HEK293 (cell line): ENCODE measurements at regions not wholly inside any gene's neighbourhood (a gene's known extent, or its start where the extent isn't known, plus 50 kb on each side); places are given as distances from the start of the nearest gene placed in this dataset.

ENCODE experiments used
- BCL11A ChIP-seq: fragments of 450-650 bp; formaldehyde crosslinking; IDR thresholded peaks from 2 replicates; pipeline ENCODE4 v1.5.1; 2016; ENCODE audit warnings: low read depth, missing biosample characterization, missing genetic modification characterization
- FEZF1 ChIP-seq: fragments of 450-650 bp; formaldehyde crosslinking; IDR thresholded peaks from 2 replicates; pipeline ENCODE4 v1.5.1; 2016; ENCODE audit warnings: missing biosample characterization, missing genetic modification characterization
- HOXC10 ChIP-seq: sonication (generic); formaldehyde crosslinking; IDR thresholded peaks from 2 replicates; pipeline ENCODE4 v1.8.1; 2023; ENCODE audit warnings: mild to moderate bottlenecking, missing genetic modification reagents
- HOXD13 ChIP-seq: sonication (generic); formaldehyde crosslinking; IDR thresholded peaks from 2 replicates; pipeline ENCODE4 v1.8.0; 2022; ENCODE audit warnings: missing genetic modification reagents, borderline replicate concordance
- IKZF3 ChIP-seq: fragments of 450-650 bp; IDR thresholded peaks from 2 replicates; pipeline ENCODE4 v1.5.0; 2018; ENCODE audit warnings: missing biosample characterization, mild to moderate bottlenecking, missing genetic modification characterization, moderate library complexity
- KLF8 ChIP-seq: fragments of 450-650 bp; formaldehyde crosslinking; IDR thresholded peaks from 2 replicates; pipeline ENCODE4 v1.5.1; 2016; ENCODE audit warnings: missing biosample characterization, missing genetic modification characterization
- MYNN ChIP-seq: fragments of 450-650 bp; formaldehyde crosslinking; IDR thresholded peaks from 2 replicates; pipeline ENCODE4 v1.5.1; 2016; ENCODE audit warnings: missing biosample characterization, missing genetic modification characterization, borderline replicate concordance
- PRDM1 ChIP-seq: fragments of 450-650 bp; formaldehyde crosslinking; IDR thresholded peaks from 2 replicates; pipeline ENCODE4; 2016; ENCODE audit warnings: missing biosample characterization, missing genetic modification characterization
- RBAK ChIP-seq: fragments of 450-650 bp; formaldehyde crosslinking; IDR thresholded peaks from 2 replicates; pipeline ENCODE4 v1.5.1; 2016; ENCODE audit warnings: missing biosample characterization, missing genetic modification characterization
- WT1 ChIP-seq: fragments of 450-650 bp; formaldehyde crosslinking; IDR thresholded peaks from 2 replicates; pipeline ENCODE4 v1.5.1; 2016; ENCODE audit warnings: missing biosample characterization, missing genetic modification characterization
- YY2 ChIP-seq: fragments of 450-650 bp; formaldehyde crosslinking; IDR thresholded peaks from 2 replicates; pipeline ENCODE4 v1.5.1; 2016; ENCODE audit warnings: missing biosample characterization, missing genetic modification characterization
- ZBTB48 ChIP-seq: fragments of 450-650 bp; formaldehyde crosslinking; IDR thresholded peaks from 2 replicates; pipeline ENCODE4 v1.5.1; 2016; ENCODE audit warnings: missing biosample characterization, missing genetic modification characterization
- ZNF133 ChIP-seq: fragments of 450-650 bp; formaldehyde crosslinking; IDR thresholded peaks from 2 replicates; pipeline ENCODE4 v1.5.1; 2016; ENCODE audit warnings: missing biosample characterization, missing genetic modification characterization
- ZNF211 ChIP-seq: fragments of 450-650 bp; formaldehyde crosslinking; IDR thresholded peaks from 2 replicates; pipeline ENCODE4 v1.5.1; 2016; ENCODE audit warnings: low read depth, missing biosample characterization, missing genetic modification characterization
- ZNF354C ChIP-seq: fragments of 450-650 bp; formaldehyde crosslinking; IDR thresholded peaks from 2 replicates; pipeline ENCODE4 v1.5.1; 2016; ENCODE audit warnings: missing biosample characterization, missing genetic modification characterization, low read depth, borderline replicate concordance
- ZNF792 ChIP-seq: fragments of 450-650 bp; formaldehyde crosslinking; IDR thresholded peaks from 2 replicates; pipeline ENCODE4 v1.5.1; 2016; ENCODE audit warnings: missing biosample characterization, missing genetic modification characterization
- ZNF843 ChIP-seq: fragments of 450-650 bp; formaldehyde crosslinking; IDR thresholded peaks from 2 replicates; pipeline ENCODE4 v1.5.1; 2016; ENCODE audit warnings: missing biosample characterization, missing genetic modification characterization
- ZXDB ChIP-seq: fragments of 450-650 bp; formaldehyde crosslinking; IDR thresholded peaks from 2 replicates; pipeline ENCODE4 v1.5.1; 2016; ENCODE audit warnings: missing biosample characterization, missing genetic modification characterization
- TF ChIP-seq, protein P1 (sequence below): fragments of 450-650 bp; formaldehyde crosslinking; IDR thresholded peaks from 2 replicates; pipeline ENCODE4 v1.5.1; 2016; ENCODE audit warnings: missing biosample characterization, missing genetic modification characterization, low read depth
- TF ChIP-seq, protein P2 (sequence below): fragments of 450-650 bp; formaldehyde crosslinking; conservative IDR thresholded peaks from 2 replicates; pipeline ENCODE4 v1.5.1; 2016; ENCODE audit warnings: low read depth, missing biosample characterization, missing genetic modification characterization
- TF ChIP-seq, protein P3 (sequence below): fragments of 450-650 bp; formaldehyde crosslinking; IDR thresholded peaks from 2 replicates; pipeline ENCODE4 v1.5.1; 2016; ENCODE audit warnings: missing biosample characterization, missing genetic modification characterization
- TF ChIP-seq, protein P4 (sequence below): fragments of 450-650 bp; formaldehyde crosslinking; IDR thresholded peaks from 2 replicates; pipeline ENCODE4 v1.5.1; 2016; ENCODE audit warnings: missing biosample characterization, missing genetic modification characterization

GRCh38 chr5:82406205-82406773 is 128.1 kb upstream of the RPS23 start (continued):
- TF ChIP-seq KLF8 (tag by site-specific recombination) (peak; percentile 58; the same call in 1 of the 2 replicates), IKZF3 (peak; percentile 81), ZNF843 (peak; percentile 98), ZNF133 (peak; percentile 42; the same call in 1 of the 2 replicates), BCL11A (tag by site-specific recombination) (peak; percentile 65; the same call in 1 of the 2 replicates), PRDM1 (tag by site-specific recombination) (peak; percentile 34; the same call in 1 of the 2 replicates), FEZF1 (tag by site-specific recombination) (peak; percentile 99), YY2 (tag by site-specific recombination) (no peak), WT1 (tag by site-specific recombination) (peak; percentile 98), HOXC10 (CRISPR knock-in tag) (0 out of 2 replicates have a peak, but pooled peaks have one; percentile 43), ZNF792 (no peak), ZXDB (tag by site-specific recombination) (peak; percentile 96), HOXD13 (CRISPR knock-in tag) (0 out of 2 replicates have a peak, but pooled peaks have one; percentile 41), MYNN (tag by site-specific recombination) (no peak), RBAK (no peak), ZNF354C (tag by site-specific recombination) (no peak), ZNF211 (no peak), ZBTB48 (peak; percentile 65; the same call in 1 of the 2 replicates)
- TF ChIP-seq, protein P1, sequence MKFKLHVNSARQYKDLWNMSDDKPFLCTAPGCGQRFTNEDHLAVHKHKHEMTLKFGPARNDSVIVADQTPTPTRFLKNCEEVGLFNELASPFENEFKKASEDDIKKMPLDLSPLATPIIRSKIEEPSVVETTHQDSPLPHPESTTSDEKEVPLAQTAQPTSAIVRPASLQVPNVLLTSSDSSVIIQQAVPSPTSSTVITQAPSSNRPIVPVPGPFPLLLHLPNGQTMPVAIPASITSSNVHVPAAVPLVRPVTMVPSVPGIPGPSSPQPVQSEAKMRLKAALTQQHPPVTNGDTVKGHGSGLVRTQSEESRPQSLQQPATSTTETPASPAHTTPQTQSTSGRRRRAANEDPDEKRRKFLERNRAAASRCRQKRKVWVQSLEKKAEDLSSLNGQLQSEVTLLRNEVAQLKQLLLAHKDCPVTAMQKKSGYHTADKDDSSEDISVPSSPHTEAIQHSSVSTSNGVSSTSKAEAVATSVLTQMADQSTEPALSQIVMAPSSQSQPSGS (tag by site-specific recombination) = peak; percentile 55
- TF ChIP-seq, protein P2, sequence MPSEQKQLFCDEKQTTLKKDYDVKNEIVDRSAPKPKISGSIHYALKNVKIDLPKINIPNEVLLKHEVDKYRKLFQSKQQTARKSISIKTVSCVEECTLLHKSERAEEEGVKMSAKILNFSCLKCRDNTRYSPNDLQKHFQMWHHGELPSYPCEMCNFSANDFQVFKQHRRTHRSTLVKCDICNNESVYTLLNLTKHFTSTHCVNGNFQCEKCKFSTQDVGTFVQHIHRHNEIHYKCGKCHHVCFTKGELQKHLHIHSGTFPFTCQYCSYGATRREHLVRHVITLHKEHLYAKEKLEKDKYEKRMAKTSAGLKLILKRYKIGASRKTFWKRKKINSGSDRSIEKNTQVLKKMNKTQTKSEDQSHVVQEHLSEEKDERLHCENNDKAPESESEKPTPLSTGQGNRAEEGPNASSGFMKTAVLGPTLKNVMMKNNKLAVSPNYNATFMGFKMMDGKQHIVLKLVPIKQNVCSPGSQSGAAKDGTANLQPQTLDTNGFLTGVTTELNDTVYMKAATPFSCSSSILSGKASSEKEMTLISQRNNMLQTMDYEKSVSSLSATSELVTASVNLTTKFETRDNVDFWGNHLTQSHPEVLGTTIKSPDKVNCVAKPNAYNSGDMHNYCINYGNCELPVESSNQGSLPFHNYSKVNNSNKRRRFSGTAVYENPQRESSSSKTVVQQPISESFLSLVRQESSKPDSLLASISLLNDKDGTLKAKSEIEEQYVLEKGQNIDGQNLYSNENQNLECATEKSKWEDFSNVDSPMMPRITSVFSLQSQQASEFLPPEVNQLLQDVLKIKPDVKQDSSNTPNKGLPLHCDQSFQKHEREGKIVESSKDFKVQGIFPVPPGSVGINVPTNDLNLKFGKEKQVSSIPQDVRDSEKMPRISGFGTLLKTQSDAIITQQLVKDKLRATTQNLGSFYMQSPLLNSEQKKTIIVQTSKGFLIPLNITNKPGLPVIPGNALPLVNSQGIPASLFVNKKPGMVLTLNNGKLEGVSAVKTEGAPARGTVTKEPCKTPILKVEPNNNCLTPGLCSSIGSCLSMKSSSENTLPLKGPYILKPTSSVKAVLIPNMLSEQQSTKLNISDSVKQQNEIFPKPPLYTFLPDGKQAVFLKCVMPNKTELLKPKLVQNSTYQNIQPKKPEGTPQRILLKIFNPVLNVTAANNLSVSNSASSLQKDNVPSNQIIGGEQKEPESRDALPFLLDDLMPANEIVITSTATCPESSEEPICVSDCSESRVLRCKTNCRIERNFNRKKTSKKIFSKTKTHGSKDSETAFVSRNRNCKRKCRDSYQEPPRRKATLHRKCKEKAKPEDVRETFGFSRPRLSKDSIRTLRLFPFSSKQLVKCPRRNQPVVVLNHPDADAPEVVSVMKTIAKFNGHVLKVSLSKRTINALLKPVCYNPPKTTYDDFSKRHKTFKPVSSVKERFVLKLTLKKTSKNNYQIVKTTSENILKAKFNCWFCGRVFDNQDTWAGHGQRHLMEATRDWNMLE (tag by site-specific recombination) = peak; percentile 27; the same call in 1 of the 2 replicates
- TF ChIP-seq, protein P3, sequence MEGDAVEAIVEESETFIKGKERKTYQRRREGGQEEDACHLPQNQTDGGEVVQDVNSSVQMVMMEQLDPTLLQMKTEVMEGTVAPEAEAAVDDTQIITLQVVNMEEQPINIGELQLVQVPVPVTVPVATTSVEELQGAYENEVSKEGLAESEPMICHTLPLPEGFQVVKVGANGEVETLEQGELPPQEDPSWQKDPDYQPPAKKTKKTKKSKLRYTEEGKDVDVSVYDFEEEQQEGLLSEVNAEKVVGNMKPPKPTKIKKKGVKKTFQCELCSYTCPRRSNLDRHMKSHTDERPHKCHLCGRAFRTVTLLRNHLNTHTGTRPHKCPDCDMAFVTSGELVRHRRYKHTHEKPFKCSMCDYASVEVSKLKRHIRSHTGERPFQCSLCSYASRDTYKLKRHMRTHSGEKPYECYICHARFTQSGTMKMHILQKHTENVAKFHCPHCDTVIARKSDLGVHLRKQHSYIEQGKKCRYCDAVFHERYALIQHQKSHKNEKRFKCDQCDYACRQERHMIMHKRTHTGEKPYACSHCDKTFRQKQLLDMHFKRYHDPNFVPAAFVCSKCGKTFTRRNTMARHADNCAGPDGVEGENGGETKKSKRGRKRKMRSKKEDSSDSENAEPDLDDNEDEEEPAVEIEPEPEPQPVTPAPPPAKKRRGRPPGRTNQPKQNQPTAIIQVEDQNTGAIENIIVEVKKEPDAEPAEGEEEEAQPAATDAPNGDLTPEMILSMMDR (tag by site-specific recombination) = no peak
- TF ChIP-seq, protein P4, sequence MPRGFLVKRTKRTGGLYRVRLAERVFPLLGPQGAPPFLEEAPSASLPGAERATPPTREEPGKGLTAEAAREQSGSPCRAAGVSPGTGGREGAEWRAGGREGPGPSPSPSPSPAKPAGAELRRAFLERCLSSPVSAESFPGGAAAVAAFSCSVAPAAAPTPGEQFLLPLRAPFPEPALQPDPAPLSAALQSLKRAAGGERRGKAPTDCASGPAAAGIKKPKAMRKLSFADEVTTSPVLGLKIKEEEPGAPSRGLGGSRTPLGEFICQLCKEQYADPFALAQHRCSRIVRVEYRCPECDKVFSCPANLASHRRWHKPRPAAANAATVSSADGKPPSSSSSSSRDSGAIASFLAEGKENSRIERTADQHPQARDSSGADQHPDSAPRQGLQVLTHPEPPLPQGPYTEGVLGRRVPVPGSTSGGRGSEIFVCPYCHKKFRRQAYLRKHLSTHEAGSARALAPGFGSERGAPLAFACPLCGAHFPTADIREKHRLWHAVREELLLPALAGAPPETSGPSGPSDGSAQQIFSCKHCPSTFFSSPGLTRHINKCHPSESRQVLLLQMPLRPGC (tag by site-specific recombination) = peak; percentile 79
